Stimulated activated CD4-positive, alpha-beta T cell treated with anti-CD3 and anti-CD28 coated beads, Interleukin-15, amount 100 ng/mL, for 48 hours (primary cell): ENCODE measurements at regions not wholly inside any gene's neighbourhood (a gene's known extent, or its start where the extent isn't known, plus 50 kb on each side); places are given as distances from the start of the nearest gene placed in this dataset.
"Not testable (repeated sequence)": the region's sequence is repeated elsewhere in the genome, so short reads cannot be mapped to it uniquely, and the experiment has no call there.

ENCODE experiments used
- DNase-seq, 2 donors: peaks; one replicate each; pipeline ENCODE4 v3.0.0-alpha.2; 2020; ENCODE audit warnings: low read depth in 2 of 2

- no peak for DNase-seq
Measured at GRCh38 chr10:121302541-121303180, 295.6 kb downstream of the FGFR2 start.

- DNase-seq = no peak
Measured at GRCh38 chr10:121303287-121303890, 294.9 kb downstream of the FGFR2 start.

- DNase-seq = no peak
Measured at GRCh38 chr10:121305066-121305465, 293.2 kb downstream of the FGFR2 start.

- DNase-seq = no peak
Measured at GRCh38 chr10:121306159-121306673, 292.0 kb downstream of the FGFR2 start.

GRCh38 chr10:121307411-121307980 is 290.7 kb downstream of the FGFR2 start:
- DNase-seq = no peak

- no peak for DNase-seq
Measured at GRCh38 chr10:121308020-121308419, 290.2 kb downstream of the FGFR2 start.

GRCh38 chr10:121309164-121309563 is 289.1 kb downstream of the FGFR2 start:
- no peak for DNase-seq

- no peak for DNase-seq
Measured at GRCh38 chr10:121310151-121310711, 288.0 kb downstream of the FGFR2 start.

- no peak for DNase-seq
Measured at GRCh38 chr10:121311812-121312443, 286.3 kb downstream of the FGFR2 start.

- no peak for DNase-seq
Measured at GRCh38 chr10:121312587-121312986, 285.7 kb downstream of the FGFR2 start.

GRCh38 chr10:121313119-121313875 is 284.9 kb downstream of the FGFR2 start:
- DNase-seq = no peak

- no peak for DNase-seq
Measured at GRCh38 chr10:121316432-121316831, 281.8 kb downstream of the FGFR2 start.

GRCh38 chr10:121317374-121317773 is 280.9 kb downstream of the FGFR2 start:
- DNase-seq = no peak

GRCh38 chr10:121322046-121322445 is 276.2 kb downstream of the FGFR2 start:
- DNase-seq = no peak

- no peak for DNase-seq
Measured at GRCh38 chr10:121322776-121323175, 275.5 kb downstream of the FGFR2 start.

GRCh38 chr10:121323443-121323842 is 274.8 kb downstream of the FGFR2 start:
- no peak for DNase-seq

- no peak for DNase-seq
Measured at GRCh38 chr10:121324678-121325213, 273.5 kb downstream of the FGFR2 start.

GRCh38 chr10:121325490-121326231 is 272.6 kb downstream of the FGFR2 start:
- no peak for DNase-seq

- DNase-seq = no peak
Measured at GRCh38 chr10:121326905-121327304, 271.3 kb downstream of the FGFR2 start.

GRCh38 chr10:121327727-121328126 is 270.5 kb downstream of the FGFR2 start:
- DNase-seq = no peak

GRCh38 chr10:121329631-121330030 is 268.6 kb downstream of the FGFR2 start:
- not testable (repeated sequence) for DNase-seq
